IMR-90 (cell line): ENCODE measurements at regions not wholly inside any gene's neighbourhood (a gene's known extent, or its start where the extent isn't known, plus 50 kb on each side); places are given as distances from the start of the nearest gene placed in this dataset.

Source experiments
- BHLHE40 ChIP-seq: fragments of 150-350 bp; IDR thresholded peaks from 2 replicates; pipeline ENCODE4 v1.6.1; 2016; ENCODE audit warnings: mild to moderate bottlenecking, low read depth, low read length
- CTCF ChIP-seq: conservative IDR thresholded peaks from 2 replicates; pipeline ENCODE4 v1.5.1; 2012; ENCODE audit warnings: mild to moderate bottlenecking, low read depth, low read length, improper control_type of control experiment
- ELK1 ChIP-seq: fragments of 150-350 bp; IDR thresholded peaks from 2 replicates; pipeline ENCODE4 v1.6.1; 2016; ENCODE audit warnings: low read depth, mild to moderate bottlenecking, low read length, moderate library complexity, borderline replicate concordance
- FOS ChIP-seq: fragments of 150-350 bp; IDR thresholded peaks from 2 replicates; pipeline ENCODE4 v1.6.1; 2016; ENCODE audit warnings: low read depth, low read length
- MAFK ChIP-seq: IDR thresholded peaks from 2 replicates; pipeline ENCODE4 v1.6.1; 2012; ENCODE audit warnings: low read depth, low read length, improper control_type of control experiment
- MAZ ChIP-seq: IDR thresholded peaks from 2 replicates; pipeline ENCODE4 v1.6.1; 2012; ENCODE audit warnings: low read depth, mild to moderate bottlenecking, low read length, improper control_type of control experiment, moderate library complexity, borderline replicate concordance
- POLR2A ChIP-seq: IDR thresholded peaks from 2 replicates; pipeline ENCODE4 v1.6.1; 2012; ENCODE audit warnings: mild to moderate bottlenecking, low read depth, low read length
- SMC3 ChIP-seq: fragments of 150-350 bp; IDR thresholded peaks from 2 replicates; pipeline ENCODE4 v1.6.1; 2016; ENCODE audit warnings: low read depth, mild to moderate bottlenecking, antibody characterized with exemption, low read length, moderate library complexity
- USF2 ChIP-seq: fragments of 150-350 bp; IDR thresholded peaks from 2 replicates; pipeline ENCODE4 v1.6.1; 2017; ENCODE audit warnings: mild to moderate bottlenecking, antibody characterized with exemption, low read length, low read depth

- TF ChIP-seq CTCF (no peak), SMC3 (no peak), POLR2A (no peak), USF2 (no peak), MAZ (no peak), MAFK (no peak), ELK1 (no peak), FOS (no peak), BHLHE40 (no peak)
These were observed 130.4 kb upstream of the BMPER start for GRCh38 chr7:33774762-33775523.
